ENCODE measurements at regions not wholly inside any gene's neighbourhood (a gene's known extent, or its start where the extent isn't known, plus 50 kb on each side); places are given as distances from the start of the nearest gene placed in this dataset.

- no peaks in the 10 kb centered on the region for H3K36me3 ChIP-seq (replicated peaks; ENCODE audit: insufficient read depth, low read length)
- no peaks in the 10 kb centered on the region for H4K20me1 ChIP-seq (ENCODE audit: insufficient read depth, low read length)
- no peak overlapping the region for H3K9ac ChIP-seq (ENCODE audit: low read length)
- no peaks in the 10 kb centered on the region for H3K9me3 ChIP-seq (replicated peaks; ENCODE audit: insufficient read depth, low read length)
- H3K4me2 ChIP-seq (ENCODE audit: low read depth, low read length) = no peak overlapping the region
- H3K9me2 ChIP-seq (replicated peaks; ENCODE audit: insufficient read depth, low read length) = no peaks in the 10 kb centered on the region
- H3K27ac ChIP-seq (ENCODE audit: low read length) = no peak overlapping the region
- no peak for TF ChIP-seq EZH2phosphoT487 (IDR thresholded peaks at IDR 0.05; ENCODE audit: low read length)
- no peak for TF ChIP-seq EZH2 (optimal IDR thresholded peaks at IDR 0.05; ENCODE audit: low read depth, low read length)
- TF ChIP-seq CTCF (IDR thresholded peaks at IDR 0.05; ENCODE audit: low read length) = no peak
- H2AFZ ChIP-seq (ENCODE audit: low read length) = no peak overlapping the region
- H3K79me2 ChIP-seq (ENCODE audit: low read length) = no peaks in the 10 kb centered on the region
- H3K4me3 ChIP-seq (ENCODE audit: low read length) = no peak overlapping the region
- H3K27me3 ChIP-seq (replicated peaks; ENCODE audit: insufficient read depth, low read length) = no peaks in the 10 kb centered on the region
- H3K4me1 ChIP-seq (ENCODE audit: low read length) = no peaks in the 10 kb centered on the region
- no peaks in the 10 kb centered on the region for H3F3A ChIP-seq (ENCODE audit: insufficient read depth, low read length)
- no peak for DNase-seq
Measured at GRCh38 chr15:96736384-96736783, 405.9 kb downstream of the NR2F2 start.

GRCh38 chr15:96737408-96737807, 406.9 kb downstream of the NR2F2 start:
- no peaks in the 10 kb centered on the region for H3K9me2 ChIP-seq (replicated peaks; ENCODE audit: insufficient read depth, low read length)
- no peaks in the 10 kb centered on the region for H3K4me1 ChIP-seq (ENCODE audit: low read length)
- no peak overlapping the region for H3K9ac ChIP-seq (ENCODE audit: low read length)
- H3K36me3 ChIP-seq (replicated peaks; ENCODE audit: insufficient read depth, low read length) = no peaks in the 10 kb centered on the region
- no peak overlapping the region for H3K4me2 ChIP-seq (ENCODE audit: low read depth, low read length)
- H3K27ac ChIP-seq (ENCODE audit: low read length) = no peak overlapping the region
- no peaks in the 10 kb centered on the region for H3F3A ChIP-seq (ENCODE audit: insufficient read depth, low read length)
- H3K79me2 ChIP-seq (ENCODE audit: low read length) = no peaks in the 10 kb centered on the region
- H3K9me3 ChIP-seq (replicated peaks; ENCODE audit: insufficient read depth, low read length) = no peaks in the 10 kb centered on the region
- DNase-seq = no peak
- no peak for TF ChIP-seq CTCF (IDR thresholded peaks at IDR 0.05; ENCODE audit: low read length)
- H3K27me3 ChIP-seq (replicated peaks; ENCODE audit: insufficient read depth, low read length) = no peaks in the 10 kb centered on the region
- no peaks in the 10 kb centered on the region for H4K20me1 ChIP-seq (ENCODE audit: insufficient read depth, low read length)
- no peak overlapping the region for H3K4me3 ChIP-seq (ENCODE audit: low read length)
- no peak overlapping the region for H2AFZ ChIP-seq (ENCODE audit: low read length)

GRCh38 chr15:96746665-96747064, 416.2 kb downstream of the NR2F2 start:
- no peak for DNase-seq
- Histone ChIP-seq H3K27ac (ENCODE audit: low read length) (no peak overlapping the region), H3K9me3 (replicated peaks; ENCODE audit: insufficient read depth, low read length) (no peaks in the 10 kb centered on the region), H4K20me1 (ENCODE audit: insufficient read depth, low read length) (no peaks in the 10 kb centered on the region), H3K36me3 (replicated peaks; ENCODE audit: insufficient read depth, low read length) (no peaks in the 10 kb centered on the region), H3K4me2 (ENCODE audit: low read depth, low read length) (no peak overlapping the region), H3F3A (ENCODE audit: insufficient read depth, low read length) (no peaks in the 10 kb centered on the region), H3K79me2 (ENCODE audit: low read length) (no peaks in the 10 kb centered on the region), H3K27me3 (replicated peaks; ENCODE audit: insufficient read depth, low read length) (no peaks in the 10 kb centered on the region), H2AFZ (ENCODE audit: low read length) (no peak overlapping the region), H3K9ac (ENCODE audit: low read length) (no peak overlapping the region), H3K9me2 (replicated peaks; ENCODE audit: insufficient read depth, low read length) (no peaks in the 10 kb centered on the region), H3K4me3 (ENCODE audit: low read length) (no peak overlapping the region), H3K4me1 (ENCODE audit: low read length) (no peaks in the 10 kb centered on the region)
- no peak for TF ChIP-seq EZH2phosphoT487 (IDR thresholded peaks at IDR 0.05; ENCODE audit: low read length)
- TF ChIP-seq EZH2 (optimal IDR thresholded peaks at IDR 0.05; ENCODE audit: low read depth, low read length) = no peak
- TF ChIP-seq CTCF (IDR thresholded peaks at IDR 0.05; ENCODE audit: low read length) = no peak

- no peak overlapping the region for H3K4me2 ChIP-seq (ENCODE audit: low read depth, low read length)
- no peaks in the 10 kb centered on the region for H3K27me3 ChIP-seq (replicated peaks; ENCODE audit: insufficient read depth, low read length)
- H4K20me1 ChIP-seq (ENCODE audit: insufficient read depth, low read length) = no peaks in the 10 kb centered on the region
- no peak overlapping the region for H2AFZ ChIP-seq (ENCODE audit: low read length)
- H3K4me1 ChIP-seq (ENCODE audit: low read length) = no peaks in the 10 kb centered on the region
- no peaks in the 10 kb centered on the region for H3K36me3 ChIP-seq (replicated peaks; ENCODE audit: insufficient read depth, low read length)
- TF ChIP-seq CTCF (IDR thresholded peaks at IDR 0.05; ENCODE audit: low read length) (no peak), EZH2phosphoT487 (IDR thresholded peaks at IDR 0.05; ENCODE audit: low read length) (no peak), EZH2 (optimal IDR thresholded peaks at IDR 0.05; ENCODE audit: low read depth, low read length) (no peak)
- H3K9me2 ChIP-seq (replicated peaks; ENCODE audit: insufficient read depth, low read length) = no peaks in the 10 kb centered on the region
- H3K27ac ChIP-seq (ENCODE audit: low read length) = no peak overlapping the region
- no peak overlapping the region for H3K9ac ChIP-seq (ENCODE audit: low read length)
- no peak for DNase-seq
- no peaks in the 10 kb centered on the region for H3K79me2 ChIP-seq (ENCODE audit: low read length)
- H3K4me3 ChIP-seq (ENCODE audit: low read length) = no peak overlapping the region
- no peaks in the 10 kb centered on the region for H3K9me3 ChIP-seq (replicated peaks; ENCODE audit: insufficient read depth, low read length)
- H3F3A ChIP-seq (ENCODE audit: insufficient read depth, low read length) = no peaks in the 10 kb centered on the region
Measured at GRCh38 chr15:96747291-96747690, 416.8 kb downstream of the NR2F2 start.

Data from MM.1S (cell line).